ENCODE measurements at regions not wholly inside any gene's neighbourhood (a gene's known extent, or its start where the extent isn't known, plus 50 kb on each side); places are given as distances from the start of the nearest gene placed in this dataset.

GRCh38 chr10:27449571-27449970 lies 54.5 kb upstream of the RAB18 start:
- TF ChIP-seq MAX (IDR thresholded peaks at IDR 0.05), result no peak
- TF ChIP-seq CTCF (IDR thresholded peaks at IDR 0.05; ENCODE audit: low read depth, low read length, missing input control), result no peak
- no peak for TF ChIP-seq SP1 (IDR thresholded peaks at IDR 0.05)
- TF ChIP-seq YY1 (IDR thresholded peaks at IDR 0.05), result no peak
- TF ChIP-seq RAD21 (IDR thresholded peaks at IDR 0.05), result no peak
- no peak for TF ChIP-seq RXRA (IDR thresholded peaks at IDR 0.05)
- no peak for TF ChIP-seq HNF4A (conservative IDR thresholded peaks at IDR 0.05)
- no peak for TF ChIP-seq FOXA1 (IDR thresholded peaks at IDR 0.05)
- TF ChIP-seq REST (IDR thresholded peaks at IDR 0.05), result no peak
- TF ChIP-seq ZBTB33 (IDR thresholded peaks at IDR 0.05), result no peak
- TF ChIP-seq JUND (IDR thresholded peaks at IDR 0.05), result no peak

All from liver (tissue), 3 donors.